Lung (tissue), 11 donors: ENCODE measurements at regions not wholly inside any gene's neighbourhood (a gene's known extent, or its start where the extent isn't known, plus 50 kb on each side); places are given as distances from the start of the nearest gene placed in this dataset.

Experiments used
- ATAC-seq: fragments of 200-7000 bp; cut with Tn5 transposase; one replicate; pipeline ENCODE4 v1.9.1; 2020; ENCODE audit warnings: moderate number of reproducible peaks; ENCODE audit not compliant: insufficient read depth, low FRiP score
- DNase-seq, 3 donors: peaks; one replicate each; pipeline ENCODE4 v3.0.0-alpha.2; 2013 to 2017
- H3K27ac ChIP-seq, 2 donors: one replicate each; pipeline ENCODE4 v1.5.1; 2013; ENCODE audit warnings: mild to moderate bottlenecking in 2 of 2, moderate library complexity in 2 of 2, control low read depth in 1 of 2, inconsistent platforms in 1 of 2, low read depth in 1 of 2, low read length in 1 of 2
- H3K27me3 ChIP-seq, 3 donors: one replicate each; pipeline ENCODE4 v1.5.1; 2013; ENCODE audit warnings: low read length in 2 of 3; ENCODE audit not compliant: control insufficient read depth in 3 of 3, insufficient read depth in 3 of 3
- H3K36me3 ChIP-seq, 4 donors: one replicate each; pipeline ENCODE4 v1.5.1; 2013; ENCODE audit warnings: low read length in 4 of 4, mild to moderate bottlenecking in 1 of 4, moderate library complexity in 1 of 4; ENCODE audit not compliant: control insufficient read depth in 4 of 4, insufficient read depth in 4 of 4
- H3K4me1 ChIP-seq, 5 donors: one replicate each; pipeline ENCODE4 v1.5.1; 2013; ENCODE audit warnings: low read length in 5 of 5, mild to moderate bottlenecking in 2 of 5, moderate library complexity in 1 of 5; ENCODE audit not compliant: control insufficient read depth in 5 of 5, insufficient read depth in 5 of 5
- H3K4me3 ChIP-seq: one replicate; pipeline ENCODE4 v1.5.1; 2013; ENCODE audit warnings: mild to moderate bottlenecking, control low read depth, moderate library complexity
- H3K9ac ChIP-seq, 2 donors: one replicate each; pipeline ENCODE4 v1.5.1; 2013; ENCODE audit warnings: low read length in 2 of 2, control low read depth in 1 of 2; ENCODE audit not compliant: insufficient read depth in 1 of 2
- H3K9me3 ChIP-seq, 4 donors: one replicate each; pipeline ENCODE4 v1.5.1; 2013; ENCODE audit warnings: low read length in 3 of 4, mild to moderate bottlenecking in 1 of 4, moderate library complexity in 1 of 4; ENCODE audit not compliant: control insufficient read depth in 4 of 4, insufficient read depth in 3 of 4
- WGBS, 2 donors: extraction: QIAGEN DNeasy Blood & Tissue Kit; methylation state at CpG; one replicate each; pipeline ENCODE4 v1.1.7; 2013; 5-methylcytosine and 5-hydroxymethylcytosine counted together
- TF ChIP-seq, protein P1 (sequence below): IDR thresholded peaks from 2 replicates; pipeline ENCODE4 v1.5.1; 2012; ENCODE audit warnings: mild to moderate bottlenecking; ENCODE audit errors: control extremely low read depth, extremely low read depth
- donor health status: control.
- donor health status: control.
- donor health status: Bipolar disorder and iron deficiency.
- donor health status: healthy.
- donor health status: DM: yes; HTN: yes; CAD: no.

DNA sequence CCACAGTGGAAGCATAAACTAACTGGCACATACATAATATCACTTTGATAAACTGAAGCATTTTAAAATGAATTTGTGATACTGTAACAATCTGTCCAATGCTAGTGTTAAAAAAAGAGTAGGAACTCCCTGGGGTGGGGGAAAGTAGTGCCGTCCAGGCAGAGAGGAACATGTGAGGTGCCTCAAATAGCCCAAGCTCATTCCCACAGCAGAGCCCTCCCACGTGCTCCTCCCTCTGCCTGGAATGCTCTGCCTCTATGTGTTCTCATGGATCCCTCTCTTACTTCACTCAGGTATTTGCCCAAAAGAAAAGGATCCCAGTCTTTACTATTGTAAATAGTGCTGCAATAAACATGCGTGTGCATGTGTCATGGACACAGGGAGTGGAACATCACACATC is 188.1 kb downstream of the NHLRC3 start:
- Histone ChIP-seq H3K27me3 (no peaks in the 10 kb centered on the region), H3K4me1 (peaks cover 0 to 17% (median 0%) of the 10 kb centered on the region in 5 donors), H3K36me3 (no peaks in the 10 kb centered on the region), H3K9ac (no peak overlapping the region), H3K4me3 (no peak overlapping the region), H3K9me3 (no peaks in the 10 kb centered on the region), H3K27ac (no peak overlapping the region)
- ATAC-seq (no peak), DNase-seq (no peak)
- TF ChIP-seq, protein P1, sequence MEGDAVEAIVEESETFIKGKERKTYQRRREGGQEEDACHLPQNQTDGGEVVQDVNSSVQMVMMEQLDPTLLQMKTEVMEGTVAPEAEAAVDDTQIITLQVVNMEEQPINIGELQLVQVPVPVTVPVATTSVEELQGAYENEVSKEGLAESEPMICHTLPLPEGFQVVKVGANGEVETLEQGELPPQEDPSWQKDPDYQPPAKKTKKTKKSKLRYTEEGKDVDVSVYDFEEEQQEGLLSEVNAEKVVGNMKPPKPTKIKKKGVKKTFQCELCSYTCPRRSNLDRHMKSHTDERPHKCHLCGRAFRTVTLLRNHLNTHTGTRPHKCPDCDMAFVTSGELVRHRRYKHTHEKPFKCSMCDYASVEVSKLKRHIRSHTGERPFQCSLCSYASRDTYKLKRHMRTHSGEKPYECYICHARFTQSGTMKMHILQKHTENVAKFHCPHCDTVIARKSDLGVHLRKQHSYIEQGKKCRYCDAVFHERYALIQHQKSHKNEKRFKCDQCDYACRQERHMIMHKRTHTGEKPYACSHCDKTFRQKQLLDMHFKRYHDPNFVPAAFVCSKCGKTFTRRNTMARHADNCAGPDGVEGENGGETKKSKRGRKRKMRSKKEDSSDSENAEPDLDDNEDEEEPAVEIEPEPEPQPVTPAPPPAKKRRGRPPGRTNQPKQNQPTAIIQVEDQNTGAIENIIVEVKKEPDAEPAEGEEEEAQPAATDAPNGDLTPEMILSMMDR: no peak
- WGBS, 2 donors: 72 to 77% methylated on average over 3 of the region's 3 CpGs

DNA sequence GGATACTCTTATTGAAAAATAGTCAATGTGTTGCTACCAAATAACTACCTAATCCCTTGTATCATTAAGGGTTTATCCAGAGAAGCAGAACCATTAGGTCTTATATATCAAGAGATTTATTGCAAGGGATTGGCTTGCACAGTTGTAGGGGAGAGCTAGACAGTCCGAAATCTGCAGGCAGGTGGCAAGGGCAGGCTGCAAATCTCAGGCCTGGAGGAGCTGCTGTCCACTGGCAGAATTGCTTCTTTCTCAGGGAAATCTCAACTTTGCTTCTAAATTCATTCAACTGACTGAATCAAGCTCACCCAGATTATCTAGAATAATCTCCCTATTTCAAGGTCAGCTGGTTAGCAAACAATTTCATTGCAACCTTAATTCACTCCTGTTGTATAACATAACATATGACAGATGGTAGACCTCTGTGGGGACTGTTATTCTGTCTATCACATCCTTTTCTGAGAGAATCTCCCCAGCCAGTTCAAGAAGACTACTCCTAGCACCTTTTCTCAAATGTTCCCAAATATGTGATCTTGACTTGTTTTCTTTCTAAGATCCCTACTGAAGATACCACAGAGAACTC is 194.2 kb downstream of the NHLRC3 start:
- no peak for ATAC-seq
- H3K27me3 ChIP-seq: no peaks in the 10 kb centered on the region
- H3K36me3 ChIP-seq: no peaks in the 10 kb centered on the region
- DNase-seq: no peak
- H3K4me1 ChIP-seq: peaks cover 0 to 20% (median 4%) of the 10 kb centered on the region in 5 donors
- no peak overlapping the region for H3K4me3 ChIP-seq
- TF ChIP-seq, protein P1: no peak
- H3K27ac ChIP-seq: no peak overlapping the region
- no peak overlapping the region for H3K9ac ChIP-seq
- 80 to 83% methylated on average over 1 of the region's 1 CpG for WGBS, 2 donors
- no peaks in the 10 kb centered on the region for H3K9me3 ChIP-seq

DNA sequence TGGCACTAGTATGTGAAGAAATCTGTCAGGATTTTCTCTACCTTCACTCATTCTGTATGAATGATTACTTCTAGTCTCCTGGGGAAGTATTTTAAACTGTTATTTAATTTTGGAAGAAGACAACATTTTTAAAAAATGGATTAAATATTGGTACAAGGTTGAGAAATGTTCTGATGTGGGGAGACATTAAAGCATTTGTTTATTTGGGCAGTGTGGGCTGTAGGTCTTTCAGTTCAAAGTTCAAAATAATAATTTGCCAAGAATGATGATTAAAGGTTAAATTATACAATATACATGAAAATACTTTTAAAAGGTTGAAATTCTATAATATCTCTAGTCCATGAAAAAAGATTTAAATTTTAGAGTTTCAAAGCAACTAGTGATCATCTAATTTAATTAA is 194.7 kb downstream of the NHLRC3 start:
- Histone ChIP-seq H3K27ac (no peak overlapping the region), H3K9me3 (no peaks in the 10 kb centered on the region), H3K9ac (no peak overlapping the region), H3K4me3 (no peak overlapping the region), H3K4me1 (peaks cover 0 to 17% (median 4%) of the 10 kb centered on the region in 5 donors), H3K36me3 (no peaks in the 10 kb centered on the region), H3K27me3 (no peaks in the 10 kb centered on the region)
- TF ChIP-seq, protein P1: no peak
- ATAC-seq: no peak
- DNase-seq: no peak

DNA sequence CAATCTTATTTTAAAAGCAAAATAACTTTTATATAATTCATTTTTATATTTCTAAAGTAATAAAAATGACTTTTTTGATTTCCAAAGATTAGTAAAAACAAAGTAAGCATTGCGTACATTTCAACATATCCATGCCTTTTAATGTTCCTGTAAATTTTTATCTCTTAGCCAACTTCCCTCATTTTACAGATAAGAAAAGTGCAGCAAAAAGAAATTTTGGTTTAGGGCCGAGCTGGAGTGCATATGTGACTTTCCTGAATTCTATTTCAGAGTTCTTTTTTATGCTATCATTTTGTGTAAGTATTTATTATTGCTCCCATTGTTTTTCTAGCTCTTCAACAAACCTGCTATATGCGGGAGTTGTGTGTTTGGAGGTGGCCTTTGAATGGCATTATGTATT is 195.3 kb downstream of the NHLRC3 start:
- WGBS, 2 donors: 77 to 83% methylated on average over 3 of the region's 3 CpGs
- no peaks in the 10 kb centered on the region for H3K36me3 ChIP-seq

More for the DNA sequence above, 195.3 kb downstream of the NHLRC3 start:
- no peaks in the 10 kb centered on the region for H3K9me3 ChIP-seq
- ATAC-seq: no peak
- H3K27me3 ChIP-seq: no peaks in the 10 kb centered on the region
- H3K27ac ChIP-seq: no peak overlapping the region
- peak in 2 of 3 donors; percentile 58 to 61 for DNase-seq
- H3K9ac ChIP-seq: no peak overlapping the region
- peaks cover 0 to 17% (median 4%) of the 10 kb centered on the region in 5 donors for H3K4me1 ChIP-seq
- no peak overlapping the region for H3K4me3 ChIP-seq
- TF ChIP-seq, protein P1: no peak
